ENCODE measurements at regions not wholly inside any gene's neighbourhood (a gene's known extent, or its start where the extent isn't known, plus 50 kb on each side); places are given as distances from the start of the nearest gene placed in this dataset.

DNA sequence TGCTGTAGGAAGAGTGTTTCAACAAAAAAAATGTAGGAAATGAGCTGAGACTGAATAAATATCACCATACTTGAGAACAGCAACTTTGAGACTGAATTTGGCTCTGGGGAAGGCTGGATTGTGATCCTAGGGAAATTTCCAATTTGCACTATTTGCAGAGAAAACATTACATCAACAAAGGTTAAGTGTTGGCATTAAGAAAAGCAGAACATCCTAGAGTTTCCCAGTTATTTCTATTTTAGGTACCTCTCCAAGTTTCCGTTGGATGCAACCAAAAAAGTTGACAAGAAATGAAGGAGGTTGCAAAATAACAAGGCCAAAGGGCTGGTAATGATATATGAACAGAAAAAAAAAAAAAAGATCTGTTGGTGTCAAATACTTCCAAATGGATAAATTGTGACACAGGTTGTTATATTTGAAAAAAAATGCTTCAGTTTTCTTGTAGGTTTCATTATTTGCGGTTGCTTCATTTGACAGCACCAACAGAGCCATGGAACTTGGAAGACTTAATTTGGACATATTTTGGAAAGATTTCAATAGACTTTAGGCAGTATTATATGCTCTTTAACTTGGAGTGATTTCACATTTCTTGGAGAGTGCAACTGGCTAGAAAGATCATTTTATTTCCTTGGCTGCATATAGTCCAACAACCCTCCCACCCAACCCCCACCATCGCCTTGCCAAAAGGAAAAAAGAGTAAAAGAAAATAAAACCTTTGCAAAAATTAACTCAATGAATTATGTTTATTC lies 230.8 kb downstream of the ZNF608 start:
- Histone ChIP-seq H3K27me3 (no peaks in the 10 kb centered on the region), H3K27ac (no peak overlapping the region), H3K4me1 (peaks cover 0 to 7% (median 2%) of the 10 kb centered on the region in 4 donors), H3K36me3 (no peaks in the 10 kb centered on the region), H3K9me3 (no peaks in the 10 kb centered on the region), H3K4me3 (no peak overlapping the region)
- DNase-seq (no peak), ATAC-seq (ENCODE audit: low FRiP score in 2 of 2) (no peak)
- 63 to 64% methylated on average over 3 of the region's 3 CpGs for WGBS, 2 donors
- TF ChIP-seq POLR2A (IDR thresholded peaks at IDR 0.05) (no peak), POLR2AphosphoS5 (IDR thresholded peaks at IDR 0.05) (no peak), CTCF (IDR thresholded peaks at IDR 0.05) (no peak)

DNA sequence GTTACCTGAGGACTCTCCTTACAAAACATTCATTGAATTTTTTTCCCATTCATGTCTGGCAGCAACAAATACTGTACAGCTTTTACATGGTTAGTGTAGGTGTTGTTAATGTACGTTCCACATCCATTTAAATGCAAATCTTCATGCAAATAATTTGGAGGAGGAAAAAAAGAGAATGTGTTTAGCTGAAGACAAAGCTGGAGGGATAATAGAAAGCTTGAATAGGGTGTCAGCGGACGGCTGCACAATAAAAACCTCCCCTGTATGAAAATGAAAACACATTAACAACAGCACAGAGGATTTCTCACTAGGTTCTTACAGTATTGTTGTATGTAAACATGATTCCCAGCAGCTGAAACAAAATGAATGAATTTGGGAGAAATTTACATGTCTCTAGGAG lies 231.5 kb downstream of the ZNF608 start:
- TF ChIP-seq CTCF (IDR thresholded peaks at IDR 0.05): no peak
- TF ChIP-seq POLR2AphosphoS5 (IDR thresholded peaks at IDR 0.05): no peak
- TF ChIP-seq EP300 (IDR thresholded peaks at IDR 0.05): no peak
- TF ChIP-seq POLR2A (IDR thresholded peaks at IDR 0.05): no peak
- DNase-seq (no peak), ATAC-seq (ENCODE audit: low FRiP score in 2 of 2) (no peak)
- Histone ChIP-seq H3K36me3 (no peaks in the 10 kb centered on the region), H3K27me3 (no peaks in the 10 kb centered on the region), H3K4me1 (peaks cover 0 to 7% (median 2%) of the 10 kb centered on the region in 4 donors), H3K27ac (no peak overlapping the region), H3K4me3 (no peak overlapping the region), H3K9me3 (no peaks in the 10 kb centered on the region)
- WGBS, 2 donors: 78 to 79% methylated on average over 3 of the region's 3 CpGs

GRCh38 chr5:124512952-124513632 lies 233.3 kb downstream of the ZNF608 start:
- no peak overlapping the region for H3K4me3 ChIP-seq
- H3K4me1 ChIP-seq: peaks cover 0 to 7% (median 0%) of the 10 kb centered on the region in 4 donors
- no peak overlapping the region for H3K27ac ChIP-seq
- TF ChIP-seq POLR2A (IDR thresholded peaks at IDR 0.05): no peak
- no peak for TF ChIP-seq CTCF (IDR thresholded peaks at IDR 0.05)
- TF ChIP-seq EP300 (IDR thresholded peaks at IDR 0.05): no peak
- no peak for DNase-seq
- H3K9me3 ChIP-seq: no peaks in the 10 kb centered on the region
- 95 to 96% methylated on average over 5 of the region's 5 CpGs for WGBS, 2 donors
- ATAC-seq (ENCODE audit: low FRiP score in 2 of 2): no peak
- no peaks in the 10 kb centered on the region for H3K36me3 ChIP-seq
- no peaks in the 10 kb centered on the region for H3K27me3 ChIP-seq

GRCh38 chr5:124512236-124512635 lies 234.2 kb downstream of the ZNF608 start:
- no peak for DNase-seq
- Histone ChIP-seq H3K4me1 (peaks cover 0 to 7% (median 0%) of the 10 kb centered on the region in 4 donors), H3K36me3 (no peaks in the 10 kb centered on the region), H3K27ac (no peak overlapping the region), H3K4me3 (no peak overlapping the region), H3K27me3 (no peaks in the 10 kb centered on the region), H3K9me3 (no peaks in the 10 kb centered on the region)
- peak in 1 of 2 donors; percentile 58 for ATAC-seq (ENCODE audit: low FRiP score in 2 of 2)
- WGBS, 2 donors: 74 to 78% methylated on average over 3 of the region's 3 CpGs
- no peak for TF ChIP-seq POLR2AphosphoS5 (IDR thresholded peaks at IDR 0.05)
- no peak for TF ChIP-seq EP300 (IDR thresholded peaks at IDR 0.05)
- no peak for TF ChIP-seq CTCF (IDR thresholded peaks at IDR 0.05)
- no peak for TF ChIP-seq POLR2A (IDR thresholded peaks at IDR 0.05)
